Retinal pigment epithelial cell (primary cell): ENCODE measurements at regions not wholly inside any gene's neighbourhood (a gene's known extent, or its start where the extent isn't known, plus 50 kb on each side); places are given as distances from the start of the nearest gene placed in this dataset.

Experiments used
- DNase-seq: peaks from one replicate; pipeline ENCODE4 v3.0.0-alpha.2; 2010; ENCODE audit warnings: low read depth
- H3K4me3 ChIP-seq: 2 replicates; pipeline ENCODE4 v1.5.1; 2011; ENCODE audit warnings: mild to moderate bottlenecking, low read length, control low read depth, moderate library complexity
- TF ChIP-seq, protein P1 (sequence below): conservative IDR thresholded peaks from 2 replicates; pipeline ENCODE4 v1.5.1; 2011; ENCODE audit warnings: low read depth, low read length, control low read depth, inconsistent platforms

DNA sequence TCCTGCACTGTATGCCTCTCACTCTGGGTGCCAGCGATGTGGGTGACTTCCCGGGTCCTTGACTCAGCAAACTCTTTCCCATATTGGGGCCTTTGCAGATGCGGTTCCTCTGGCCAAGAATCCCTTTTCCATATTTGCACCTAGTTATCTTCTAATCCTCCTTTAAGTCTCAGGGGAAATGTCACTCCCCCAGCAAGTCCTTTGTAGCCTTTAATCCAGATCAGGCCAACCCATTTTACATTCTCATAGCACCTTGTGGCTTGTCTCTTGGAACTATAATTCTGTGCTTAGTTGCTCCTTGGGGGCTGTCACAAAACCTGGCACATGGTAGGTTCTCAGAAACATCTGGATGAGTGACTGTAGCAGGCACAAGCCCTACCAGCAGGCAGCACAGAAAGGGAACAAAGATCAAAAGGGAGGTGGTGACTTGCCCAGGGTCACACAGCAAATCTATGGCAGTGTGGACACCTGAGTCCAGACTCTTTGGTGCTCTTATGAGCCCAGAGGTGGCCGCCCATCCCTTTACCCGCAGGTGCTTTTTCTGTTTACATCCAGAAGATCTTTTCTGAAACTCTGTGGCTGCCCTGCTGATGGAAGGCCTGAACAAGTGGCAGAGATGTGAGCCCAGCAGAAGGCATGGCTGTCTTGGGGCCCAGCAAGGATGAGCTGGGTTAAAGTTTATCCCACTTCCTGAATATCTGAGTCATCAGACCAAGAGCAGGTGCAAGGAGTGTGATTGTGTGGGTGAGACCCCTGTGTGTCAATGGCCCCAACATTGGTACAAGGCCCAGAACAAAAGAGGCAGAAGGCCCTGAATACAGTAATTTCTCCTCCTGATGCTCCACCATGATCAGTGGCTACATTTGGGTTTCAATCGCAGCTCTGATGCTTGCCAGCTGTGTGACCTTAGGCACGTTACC is 78.6 kb upstream of the GRK3 start:
- no peak overlapping the region for H3K4me3 ChIP-seq
- no peak for DNase-seq
- TF ChIP-seq, protein P1, sequence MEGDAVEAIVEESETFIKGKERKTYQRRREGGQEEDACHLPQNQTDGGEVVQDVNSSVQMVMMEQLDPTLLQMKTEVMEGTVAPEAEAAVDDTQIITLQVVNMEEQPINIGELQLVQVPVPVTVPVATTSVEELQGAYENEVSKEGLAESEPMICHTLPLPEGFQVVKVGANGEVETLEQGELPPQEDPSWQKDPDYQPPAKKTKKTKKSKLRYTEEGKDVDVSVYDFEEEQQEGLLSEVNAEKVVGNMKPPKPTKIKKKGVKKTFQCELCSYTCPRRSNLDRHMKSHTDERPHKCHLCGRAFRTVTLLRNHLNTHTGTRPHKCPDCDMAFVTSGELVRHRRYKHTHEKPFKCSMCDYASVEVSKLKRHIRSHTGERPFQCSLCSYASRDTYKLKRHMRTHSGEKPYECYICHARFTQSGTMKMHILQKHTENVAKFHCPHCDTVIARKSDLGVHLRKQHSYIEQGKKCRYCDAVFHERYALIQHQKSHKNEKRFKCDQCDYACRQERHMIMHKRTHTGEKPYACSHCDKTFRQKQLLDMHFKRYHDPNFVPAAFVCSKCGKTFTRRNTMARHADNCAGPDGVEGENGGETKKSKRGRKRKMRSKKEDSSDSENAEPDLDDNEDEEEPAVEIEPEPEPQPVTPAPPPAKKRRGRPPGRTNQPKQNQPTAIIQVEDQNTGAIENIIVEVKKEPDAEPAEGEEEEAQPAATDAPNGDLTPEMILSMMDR = no peak

DNA sequence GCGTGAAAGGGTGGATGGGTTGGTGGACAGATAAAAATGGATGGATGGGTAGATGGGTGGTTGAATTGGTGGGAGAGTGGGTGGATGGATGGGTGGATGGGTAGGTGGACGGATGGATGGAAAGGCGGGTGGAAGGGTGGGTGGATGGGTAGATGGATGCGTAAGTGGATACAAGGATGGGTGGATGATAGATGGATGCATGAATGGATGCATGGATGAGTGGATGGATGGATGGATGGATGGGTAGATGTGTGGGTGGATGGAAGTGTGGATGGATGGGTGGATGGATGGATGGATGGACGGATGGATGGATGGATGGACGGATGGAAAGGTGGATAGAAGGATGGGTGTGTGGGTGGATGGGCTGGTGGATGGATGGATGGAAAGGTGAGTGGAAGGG is 77.0 kb upstream of the GRK3 start:
- TF ChIP-seq, protein P1 = no peak
- DNase-seq = no peak
- no peak overlapping the region for H3K4me3 ChIP-seq

DNA sequence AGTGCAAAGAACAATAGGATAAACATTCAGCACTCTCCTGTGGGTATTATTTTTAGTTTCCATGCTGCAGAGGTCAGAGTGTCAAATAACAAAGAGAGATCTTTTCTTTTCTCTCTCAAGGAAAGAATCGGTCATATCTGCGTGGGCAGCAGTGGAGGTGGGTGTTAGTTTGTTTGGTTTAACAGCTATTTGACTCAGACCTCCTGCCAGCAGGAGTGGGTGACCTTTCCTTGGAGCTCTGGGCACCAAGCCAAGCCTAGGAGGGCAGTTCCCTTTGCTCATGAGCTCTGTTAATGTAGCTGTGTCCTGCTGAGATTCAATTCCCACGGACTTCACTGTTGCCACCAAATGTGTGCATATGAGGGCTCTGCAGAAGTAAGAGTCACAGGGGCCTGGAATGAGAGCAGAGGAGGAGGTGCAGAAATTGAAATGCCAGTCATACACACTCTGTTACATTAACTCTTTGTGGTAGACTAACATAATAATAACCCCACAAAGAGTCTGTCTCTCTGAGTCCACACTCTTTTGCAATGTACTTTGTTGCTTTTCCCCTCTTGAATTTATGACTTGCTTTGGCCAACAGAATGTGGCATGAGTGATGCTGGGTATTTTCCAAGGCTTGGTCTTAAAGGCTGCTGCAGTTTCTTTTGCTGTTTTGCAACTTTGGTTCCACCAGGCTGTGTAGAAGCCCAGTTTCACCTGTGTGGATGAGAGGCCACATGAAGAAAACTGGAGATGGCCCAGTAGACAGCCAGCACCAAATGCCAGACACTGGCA is 76.0 kb upstream of the GRK3 start:
- TF ChIP-seq, protein P1 = no peak
- no peak overlapping the region for H3K4me3 ChIP-seq
- peak; percentile 72 for DNase-seq

DNA sequence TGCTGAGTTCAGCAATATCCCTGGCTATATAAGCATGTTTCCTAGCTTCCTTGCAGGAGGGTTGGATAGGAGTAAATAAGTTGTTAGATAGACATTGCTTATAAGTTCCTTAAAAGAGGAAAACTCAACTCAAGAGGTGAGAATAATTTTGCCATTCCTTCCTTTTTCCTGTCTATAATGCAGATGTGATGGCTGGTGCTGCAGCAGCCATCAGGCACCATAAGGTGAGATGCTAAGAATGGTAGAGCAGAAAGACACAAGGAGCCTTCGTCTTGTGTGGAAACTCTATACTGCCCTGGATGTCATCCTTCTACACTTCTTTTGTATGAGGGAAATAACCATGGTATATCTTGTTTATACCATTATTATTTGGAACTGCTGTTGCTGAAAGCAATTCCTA is 74.5 kb upstream of the GRK3 start:
- TF ChIP-seq, protein P1 = no peak
- no peak overlapping the region for H3K4me3 ChIP-seq
- no peak for DNase-seq

DNA sequence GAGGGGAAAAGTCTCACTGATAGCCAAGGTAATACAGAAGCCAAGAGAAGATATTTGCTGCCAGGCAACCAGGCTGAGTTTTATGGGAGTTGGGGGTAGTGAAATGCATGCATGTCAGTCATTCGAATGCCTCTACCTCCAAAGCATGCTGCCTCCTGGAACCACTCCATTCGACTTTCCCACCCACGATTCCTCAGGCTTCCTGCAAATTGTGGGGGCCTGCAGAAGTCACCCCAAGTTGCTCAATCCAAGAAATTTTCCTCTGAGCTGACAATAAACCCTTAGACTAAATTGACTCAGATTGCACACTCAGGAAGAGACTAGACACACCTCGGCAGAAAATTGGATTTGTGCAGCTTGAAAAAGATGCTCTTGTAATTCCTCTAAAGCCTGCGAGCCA is 73.6 kb upstream of the GRK3 start:
- DNase-seq = no peak
- TF ChIP-seq, protein P1 = no peak

DNA sequence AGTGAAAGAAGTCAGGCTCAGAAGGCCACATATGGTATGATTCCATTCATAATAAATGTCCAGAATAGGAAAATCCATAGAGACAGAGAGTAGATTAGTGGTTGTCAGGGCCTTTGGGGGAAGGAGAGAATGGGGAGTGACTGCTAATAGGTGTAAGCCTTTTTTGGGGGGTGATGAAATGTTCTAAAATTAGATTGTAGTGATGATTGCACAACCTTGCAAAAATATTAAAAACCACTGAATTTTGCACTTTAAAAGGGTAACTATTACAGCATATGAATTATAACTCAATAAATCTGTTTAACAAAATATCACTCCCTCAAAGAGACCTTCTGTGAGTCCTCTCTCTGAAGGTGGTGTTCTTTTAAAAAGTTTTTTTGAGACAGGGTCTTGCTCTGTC is 72.3 kb upstream of the GRK3 start:
- no peak for DNase-seq
- no peak overlapping the region for H3K4me3 ChIP-seq
- TF ChIP-seq, protein P1 = no peak

More for the DNA sequence above, 73.6 kb upstream of the GRK3 start:
- H3K4me3 ChIP-seq = no peak overlapping the region
